ENCODE measurements at regions not wholly inside any gene's neighbourhood (a gene's known extent, or its start where the extent isn't known, plus 50 kb on each side); places are given as distances from the start of the nearest gene placed in this dataset.
A peak's percentile ranks its signal among the peaks of the same experiment; 100 is the strongest.

GRCh38 chr1:177585302-177586220, 384.3 kb downstream of the SEC16B start:
- DNase-seq (ENCODE audit: low read depth): peak; percentile 31
- H3K4me3 ChIP-seq (ENCODE audit: low read depth, low read length): no peak overlapping the region
- H3K36me3 ChIP-seq (ENCODE audit: control insufficient read depth, insufficient read depth, low read length): no peaks in the 10 kb centered on the region
- CTCF ChIA-PET: interaction anchor here (0.8 kb wide), 1 partner anchor 1360 kb away, joined by 3 read pairs; no protein-coding TSS in a partner anchor
- POLR2A ChIA-PET: no interaction called here
- no peaks in the 10 kb centered on the region for H3K27me3 ChIP-seq (ENCODE audit: control insufficient read depth, insufficient read depth, low read length)
- no peak for TF ChIP-seq CTCF (IDR thresholded peaks at IDR 0.05; ENCODE audit: insufficient read depth, low read depth, low read length)

- CTCF ChIA-PET: no interaction called here
- no peaks in the 10 kb centered on the region for H3K27me3 ChIP-seq (ENCODE audit: control insufficient read depth, insufficient read depth, low read length)
- no peak for DNase-seq (ENCODE audit: low read depth)
- H3K36me3 ChIP-seq (ENCODE audit: control insufficient read depth, insufficient read depth, low read length): no peaks in the 10 kb centered on the region
- H3K4me3 ChIP-seq (ENCODE audit: low read depth, low read length): no peak overlapping the region
- POLR2A ChIA-PET: no interaction called here
- TF ChIP-seq CTCF (IDR thresholded peaks at IDR 0.05; ENCODE audit: insufficient read depth, low read depth, low read length): no peak
Observed at GRCh38 chr1:177573901-177574300, 396.0 kb downstream of the SEC16B start.

- ChIA-PET CTCF (interaction anchor here (1.3 kb wide), 1 partner anchor 16 kb away, joined by 3 read pairs; no protein-coding TSS in a partner anchor), POLR2A (no interaction called here)
- Histone ChIP-seq H3K36me3 (ENCODE audit: control insufficient read depth, insufficient read depth, low read length) (no peaks in the 10 kb centered on the region), H3K27me3 (ENCODE audit: control insufficient read depth, insufficient read depth, low read length) (no peaks in the 10 kb centered on the region), H3K4me3 (ENCODE audit: low read depth, low read length) (no peak overlapping the region)
- TF ChIP-seq CTCF (IDR thresholded peaks at IDR 0.05; ENCODE audit: insufficient read depth, low read depth, low read length): no peak
- DNase-seq (ENCODE audit: low read depth): no peak
Observed at GRCh38 chr1:177571485-177572076, 398.3 kb downstream of the SEC16B start.

- no peak for DNase-seq (ENCODE audit: low read depth)
- H3K36me3 ChIP-seq (ENCODE audit: control insufficient read depth, insufficient read depth, low read length): no peaks in the 10 kb centered on the region
- no peak overlapping the region for H3K4me3 ChIP-seq (ENCODE audit: low read depth, low read length)
- ChIA-PET POLR2A (no interaction called here), CTCF (interaction anchor here (1.3 kb wide), 1 partner anchor 16 kb away, joined by 3 read pairs; no protein-coding TSS in a partner anchor)
- TF ChIP-seq CTCF (IDR thresholded peaks at IDR 0.05; ENCODE audit: insufficient read depth, low read depth, low read length): no peak
- H3K27me3 ChIP-seq (ENCODE audit: control insufficient read depth, insufficient read depth, low read length): no peaks in the 10 kb centered on the region
Observed at GRCh38 chr1:177571076-177571475, 398.8 kb downstream of the SEC16B start.

- TF ChIP-seq CTCF (IDR thresholded peaks at IDR 0.05; ENCODE audit: insufficient read depth, low read depth, low read length): no peak
- H3K36me3 ChIP-seq (ENCODE audit: control insufficient read depth, insufficient read depth, low read length): no peaks in the 10 kb centered on the region
- ChIA-PET POLR2A (no interaction called here), CTCF (no interaction called here)
- no peak for DNase-seq (ENCODE audit: low read depth)
- no peak overlapping the region for H3K4me3 ChIP-seq (ENCODE audit: low read depth, low read length)
- no peaks in the 10 kb centered on the region for H3K27me3 ChIP-seq (ENCODE audit: control insufficient read depth, insufficient read depth, low read length)
Observed at GRCh38 chr1:177569476-177569875, 398.7 kb downstream of the BRINP2 start.
